GM13977 (cell line): ENCODE measurements at regions not wholly inside any gene's neighbourhood (a gene's known extent, or its start where the extent isn't known, plus 50 kb on each side); places are given as distances from the start of the nearest gene placed in this dataset.
"Not testable (repeated sequence)": the region's sequence is repeated elsewhere in the genome, so short reads cannot be mapped to it uniquely, and the experiment has no call there.

Experiments
- DNase-seq: peaks from one replicate; pipeline ENCODE4 v3.0.0; 2012; ENCODE audit warnings: low spot score
- in situ Hi-C: fragments of 300-500 bp; cut with MboI; formaldehyde crosslinking; loops from one replicate; pipeline ENCODE4 v1.12.0; 2022; ENCODE audit warnings: low sequenced_read_pairs, low pct_unique_long_range_greater_than_20kb, mixed read lengths, inconsistent platforms; ENCODE audit not compliant: unreplicated experiment
- TF ChIP-seq, protein P1 (sequence below): IDR thresholded peaks from 2 replicates; pipeline ENCODE4 v1.5.1; 2012; ENCODE audit warnings: mild to moderate bottlenecking, control low read depth; ENCODE audit not compliant: insufficient read depth; ENCODE audit errors: extremely low read depth, missing control alignments

DNA sequence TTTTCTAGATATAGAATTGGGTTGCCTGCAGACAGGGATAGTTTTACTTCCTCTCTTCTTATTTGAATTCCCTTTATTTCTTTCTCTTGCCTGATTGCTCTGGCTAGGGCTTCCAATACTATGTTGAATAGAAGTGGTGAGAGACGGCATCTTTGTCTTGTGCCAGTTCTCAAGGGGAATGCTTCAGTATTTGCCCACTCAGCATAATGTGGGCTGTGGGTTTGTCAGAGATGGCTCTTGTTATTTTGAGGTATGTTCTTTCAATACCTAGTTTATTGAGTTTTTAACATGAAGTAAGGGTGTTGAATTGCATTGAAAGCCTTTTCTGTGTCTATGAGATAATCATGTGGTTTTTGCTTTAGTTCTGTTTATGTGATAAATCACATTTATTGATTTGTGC, 273.9 kb upstream of the CHORDC1 start:
- in situ Hi-C loops, result no loop called here
- DNase-seq, result no peak
- TF ChIP-seq, protein P1, sequence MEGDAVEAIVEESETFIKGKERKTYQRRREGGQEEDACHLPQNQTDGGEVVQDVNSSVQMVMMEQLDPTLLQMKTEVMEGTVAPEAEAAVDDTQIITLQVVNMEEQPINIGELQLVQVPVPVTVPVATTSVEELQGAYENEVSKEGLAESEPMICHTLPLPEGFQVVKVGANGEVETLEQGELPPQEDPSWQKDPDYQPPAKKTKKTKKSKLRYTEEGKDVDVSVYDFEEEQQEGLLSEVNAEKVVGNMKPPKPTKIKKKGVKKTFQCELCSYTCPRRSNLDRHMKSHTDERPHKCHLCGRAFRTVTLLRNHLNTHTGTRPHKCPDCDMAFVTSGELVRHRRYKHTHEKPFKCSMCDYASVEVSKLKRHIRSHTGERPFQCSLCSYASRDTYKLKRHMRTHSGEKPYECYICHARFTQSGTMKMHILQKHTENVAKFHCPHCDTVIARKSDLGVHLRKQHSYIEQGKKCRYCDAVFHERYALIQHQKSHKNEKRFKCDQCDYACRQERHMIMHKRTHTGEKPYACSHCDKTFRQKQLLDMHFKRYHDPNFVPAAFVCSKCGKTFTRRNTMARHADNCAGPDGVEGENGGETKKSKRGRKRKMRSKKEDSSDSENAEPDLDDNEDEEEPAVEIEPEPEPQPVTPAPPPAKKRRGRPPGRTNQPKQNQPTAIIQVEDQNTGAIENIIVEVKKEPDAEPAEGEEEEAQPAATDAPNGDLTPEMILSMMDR, result no peak

DNA sequence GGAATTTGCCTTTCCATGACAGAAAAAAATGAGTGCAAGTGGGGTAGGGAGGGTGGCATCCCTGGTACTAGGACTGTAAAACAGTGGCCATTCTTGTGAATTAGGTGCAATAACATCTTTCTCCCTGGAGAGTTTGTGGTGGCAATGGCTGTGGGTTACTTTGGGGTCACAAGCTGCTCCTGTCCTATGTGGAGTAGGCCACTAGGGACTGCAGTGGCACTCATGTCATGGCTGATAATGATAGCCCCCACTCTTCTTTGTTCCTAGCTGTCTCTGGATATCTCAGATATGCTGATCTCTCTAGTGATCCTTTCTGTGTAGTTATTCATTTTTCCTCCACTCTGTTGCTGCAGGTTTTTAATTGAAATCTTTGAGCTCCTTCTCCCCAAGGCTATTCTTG, 270.5 kb upstream of the CHORDC1 start:
- in situ Hi-C loops, result no loop called here
- TF ChIP-seq, protein P1, result no peak
- DNase-seq, result no peak

DNA sequence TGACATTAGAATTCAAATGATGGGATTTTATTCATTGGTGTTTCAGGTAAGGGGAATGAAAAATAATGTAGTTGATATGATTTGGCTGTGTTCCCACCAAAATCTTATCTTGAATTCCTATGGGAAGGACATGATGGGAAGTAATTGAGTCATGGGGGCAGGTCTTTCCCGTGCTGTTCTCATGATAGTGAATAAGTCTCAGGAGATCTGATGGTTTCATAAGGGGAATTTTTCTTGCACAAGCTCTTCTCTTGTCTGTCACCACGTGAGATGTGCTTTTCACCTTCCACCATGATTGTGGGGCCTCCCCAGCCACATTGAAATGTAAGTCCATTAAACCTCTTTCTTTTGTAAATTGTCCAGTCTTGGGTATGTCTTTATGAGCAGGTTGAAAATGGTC, 268.6 kb upstream of the CHORDC1 start:
- in situ Hi-C loops, result no loop called here
- TF ChIP-seq, protein P1, result no peak
- no peak for DNase-seq

DNA sequence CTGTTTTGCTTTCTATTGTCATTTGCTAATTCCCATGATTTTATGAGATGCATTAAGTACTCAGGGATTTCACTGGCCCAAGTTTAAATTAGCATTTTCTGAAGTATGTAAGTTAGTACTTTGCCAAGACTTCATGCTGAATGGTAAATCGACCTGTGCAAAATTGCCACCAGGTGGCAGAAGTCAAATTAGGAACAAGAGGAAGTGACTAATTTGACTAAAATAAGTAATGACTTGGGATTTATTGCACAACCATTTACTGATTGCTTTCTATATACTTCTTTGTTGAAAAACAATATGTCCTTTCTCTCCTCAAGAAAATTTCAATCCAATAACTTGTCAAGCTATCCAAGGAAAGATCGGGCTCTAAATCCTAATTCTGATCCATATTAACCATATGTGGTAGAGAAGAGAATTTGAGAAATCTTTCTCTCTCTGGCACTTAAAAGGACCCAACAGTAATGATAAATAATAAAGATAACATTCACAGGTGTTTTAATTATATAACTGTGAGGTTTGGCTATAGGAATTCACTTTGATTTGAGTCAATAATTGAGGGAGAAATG, 253.7 kb upstream of the CHORDC1 start:
- peak; percentile 16 for DNase-seq
- in situ Hi-C loops, result no loop called here
- TF ChIP-seq, protein P1, result peak; percentile 59

DNA sequence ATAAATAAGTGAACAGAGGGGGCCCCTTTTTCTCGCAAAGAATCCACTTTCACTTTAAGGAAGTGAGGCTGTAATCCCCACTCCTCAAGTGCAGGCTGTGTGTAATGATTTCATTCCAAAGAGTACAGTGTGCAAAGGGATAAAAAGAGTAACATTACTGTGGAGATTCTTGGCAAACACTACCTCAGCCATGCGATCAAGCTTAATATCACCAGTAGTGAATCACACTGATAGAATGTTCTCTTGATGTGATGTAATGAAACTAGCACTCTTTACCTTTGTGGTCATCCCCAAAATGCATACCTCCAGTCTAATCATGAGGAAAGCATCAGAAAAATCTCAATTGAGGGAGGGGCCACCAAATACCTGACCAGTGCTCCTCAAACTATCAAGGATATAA, 246.1 kb upstream of the CHORDC1 start:
- in situ Hi-C loops, result no loop called here
- TF ChIP-seq, protein P1, result no peak

DNA sequence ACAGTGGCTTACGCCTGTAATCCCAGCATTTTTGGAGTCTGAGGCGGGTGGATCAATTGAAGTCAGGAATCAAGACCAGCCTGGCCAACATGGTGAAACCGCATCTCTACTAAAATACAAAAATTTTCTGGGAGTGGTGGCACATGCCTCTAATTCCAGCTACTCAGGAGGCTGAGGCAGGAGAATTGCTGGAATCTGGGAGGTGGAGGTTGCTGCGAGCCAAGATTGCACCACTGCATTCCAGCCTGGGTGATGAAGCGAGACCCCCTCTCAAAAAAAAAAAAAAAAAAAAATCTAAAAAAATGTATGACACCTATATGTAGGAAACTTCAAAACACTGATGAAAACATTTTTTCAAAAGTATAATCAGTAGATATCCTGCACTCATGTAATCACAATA, 242.7 kb upstream of the CHORDC1 start:
- in situ Hi-C loops, result no loop called here
- DNase-seq, result no peak

More for the DNA sequence above, 246.1 kb upstream of the CHORDC1 start:
- no peak for DNase-seq

DNA sequence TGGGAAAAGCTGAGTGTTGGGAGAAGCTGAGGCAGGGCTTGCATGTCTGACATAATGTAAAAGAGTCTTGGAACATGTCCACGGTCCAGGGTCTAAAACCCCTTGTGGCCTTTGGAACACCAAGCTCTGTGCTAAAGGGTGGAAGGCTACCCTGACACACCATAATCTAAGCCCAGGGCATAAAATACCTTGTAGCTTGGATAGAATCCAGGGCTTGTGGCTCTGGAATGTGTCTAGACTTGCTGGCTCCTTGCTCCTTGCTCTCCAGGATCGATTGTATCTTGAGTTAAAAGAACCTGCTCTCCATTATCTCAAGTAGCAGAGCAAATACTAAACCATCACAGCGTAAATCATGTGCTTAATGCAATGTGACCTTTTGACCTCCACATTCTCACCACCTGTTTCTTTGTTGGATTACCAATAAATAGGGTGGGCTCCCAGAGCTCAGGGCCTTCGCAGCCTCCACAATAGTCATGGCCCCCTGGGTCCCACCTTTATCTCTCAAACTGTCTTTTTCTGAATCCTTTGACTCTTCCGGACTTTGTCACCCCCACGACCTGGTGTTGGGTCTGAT, 232.6 kb upstream of the CHORDC1 start:
- DNase-seq, in situ Hi-C loops: not testable (repeated sequence)

More for the DNA sequence above, 242.7 kb upstream of the CHORDC1 start:
- TF ChIP-seq, protein P1, result no peak
